ENCODE measurements at regions not wholly inside any gene's neighbourhood (a gene's known extent, or its start where the extent isn't known, plus 50 kb on each side); places are given as distances from the start of the nearest gene placed in this dataset.
"Not testable (repeated sequence)": the region's sequence is repeated elsewhere in the genome, so short reads cannot be mapped to it uniquely, and the experiment has no call there.

- DNase-seq (ENCODE audit: low read depth): no peak
- no peak overlapping the region for H3K4me3 ChIP-seq (ENCODE audit: low read depth, low read length)
These were observed 291.1 kb downstream of the GJA1 start for GRCh38 chr6:121726596-121726995.

GRCh38 chr6:121730616-121731015 is 295.2 kb downstream of the GJA1 start:
- H3K4me3 ChIP-seq (ENCODE audit: low read depth, low read length): no peak overlapping the region
- DNase-seq (ENCODE audit: low read depth): no peak

- no peak for DNase-seq (ENCODE audit: low read depth)
- no peak overlapping the region for H3K4me3 ChIP-seq (ENCODE audit: low read depth, low read length)
These were observed 295.9 kb downstream of the GJA1 start for GRCh38 chr6:121731381-121731780.

- peak; percentile 10 for DNase-seq (ENCODE audit: low read depth)
- H3K4me3 ChIP-seq (ENCODE audit: low read depth, low read length): no peak overlapping the region
These were observed 297.2 kb downstream of the GJA1 start for GRCh38 chr6:121732641-121733040.

GRCh38 chr6:121733234-121733633 is 297.8 kb downstream of the GJA1 start:
- DNase-seq (ENCODE audit: low read depth): peak; percentile 55
- H3K4me3 ChIP-seq (ENCODE audit: low read depth, low read length): no peak overlapping the region

- not testable (repeated sequence) for H3K4me3 ChIP-seq (ENCODE audit: low read depth, low read length); DNase-seq (ENCODE audit: low read depth)
These were observed 304.7 kb downstream of the GJA1 start for GRCh38 chr6:121740188-121740587.

GRCh38 chr6:121743691-121744090 is 308.2 kb downstream of the GJA1 start:
- no peak for DNase-seq (ENCODE audit: low read depth)
- H3K4me3 ChIP-seq (ENCODE audit: low read depth, low read length): no peak overlapping the region

- no peak overlapping the region for H3K4me3 ChIP-seq (ENCODE audit: low read depth, low read length)
- DNase-seq (ENCODE audit: low read depth): no peak
These were observed 312.9 kb downstream of the GJA1 start for GRCh38 chr6:121748376-121748775.

- no peak overlapping the region for H3K4me3 ChIP-seq (ENCODE audit: low read depth, low read length)
- no peak for DNase-seq (ENCODE audit: low read depth)
These were observed 313.4 kb downstream of the GJA1 start for GRCh38 chr6:121748850-121749249.

- no peak for DNase-seq (ENCODE audit: low read depth)
- H3K4me3 ChIP-seq (ENCODE audit: low read depth, low read length): no peak overlapping the region
These were observed 320.0 kb downstream of the GJA1 start for GRCh38 chr6:121755485-121755884.

- DNase-seq (ENCODE audit: low read depth): no peak
- no peak overlapping the region for H3K4me3 ChIP-seq (ENCODE audit: low read depth, low read length)
These were observed 321.2 kb downstream of the GJA1 start for GRCh38 chr6:121756666-121757065.

GRCh38 chr6:121759370-121759769 is 323.9 kb downstream of the GJA1 start:
- H3K4me3 ChIP-seq (ENCODE audit: low read depth, low read length): no peak overlapping the region
- no peak for DNase-seq (ENCODE audit: low read depth)

GRCh38 chr6:121760191-121760590 is 324.7 kb downstream of the GJA1 start:
- no peak for DNase-seq (ENCODE audit: low read depth)
- H3K4me3 ChIP-seq (ENCODE audit: low read depth, low read length): no peak overlapping the region

GRCh38 chr6:121760745-121761144 is 325.3 kb downstream of the GJA1 start:
- no peak for DNase-seq (ENCODE audit: low read depth)
- no peak overlapping the region for H3K4me3 ChIP-seq (ENCODE audit: low read depth, low read length)

- H3K4me3 ChIP-seq (ENCODE audit: low read depth, low read length): no peak overlapping the region
- no peak for DNase-seq (ENCODE audit: low read depth)
These were observed 329.0 kb downstream of the GJA1 start for GRCh38 chr6:121764493-121764892.

GRCh38 chr6:121765060-121765459 is 329.6 kb downstream of the GJA1 start:
- H3K4me3 ChIP-seq (ENCODE audit: low read depth, low read length): no peak overlapping the region
- DNase-seq (ENCODE audit: low read depth): no peak

- no peak overlapping the region for H3K4me3 ChIP-seq (ENCODE audit: low read depth, low read length)
- peak; percentile 6 for DNase-seq (ENCODE audit: low read depth)
These were observed 331.8 kb downstream of the GJA1 start for GRCh38 chr6:121767211-121767610.

GRCh38 chr6:121770943-121771342 is 335.5 kb downstream of the GJA1 start:
- DNase-seq (ENCODE audit: low read depth): no peak
- no peak overlapping the region for H3K4me3 ChIP-seq (ENCODE audit: low read depth, low read length)

GRCh38 chr6:121771937-121772720 is 336.7 kb downstream of the GJA1 start:
- no peak for DNase-seq (ENCODE audit: low read depth)
- no peak overlapping the region for H3K4me3 ChIP-seq (ENCODE audit: low read depth, low read length)

GRCh38 chr6:121776054-121776453 is 340.6 kb downstream of the GJA1 start:
- no peak overlapping the region for H3K4me3 ChIP-seq (ENCODE audit: low read depth, low read length)
- DNase-seq (ENCODE audit: low read depth): no peak
